HEK293 (cell line): ENCODE measurements at regions not wholly inside any gene's neighbourhood (a gene's known extent, or its start where the extent isn't known, plus 50 kb on each side); places are given as distances from the start of the nearest gene placed in this dataset.

ENCODE experiments used
- CTCF ChIA-PET: fragments of 350-600 bp; formaldehyde crosslinking; extraction: SDS; loops from one replicate; lab custom pipeline; 2021; ENCODE audit warnings: antibody characterized with exemption; lab: Yijun Ruan, JAX
- POLR2A ChIA-PET: fragments of 300-600 bp; formaldehyde crosslinking; extraction: SDS; loops from one replicate; lab custom pipeline; 2020; ENCODE audit warnings: antibody characterized with exemption, inconsistent platforms; lab: Yijun Ruan, JAX
- H3K27ac ChIP-seq: fragments of 200-500 bp; sonication (Bioruptor generic); 2 replicates; pipeline ENCODE4 v1.5.1; 2014; ENCODE audit warnings: low read depth, low read length, control low read depth, inconsistent platforms; ENCODE audit errors: extremely low read depth
- H3K36me3 ChIP-seq, 2 experiments: fragments of 200-500 bp in 1 of 2; sonication (Bioruptor generic) in 1 of 2; 1 replicate in 1 of 2; 2 replicates in 1 of 2; pipeline ENCODE4 v1.5.1; 2014 to 2017; ENCODE audit warnings: inconsistent platforms in 2 of 2, low read length in 2 of 2; ENCODE audit not compliant: control insufficient read depth in 2 of 2, insufficient read depth in 1 of 2
- H3K4me1 ChIP-seq: fragments of 200-500 bp; sonication (Bioruptor generic); 2 replicates; pipeline ENCODE4 v1.5.1; 2014; ENCODE audit warnings: mild to moderate bottlenecking, low read length, inconsistent platforms; ENCODE audit not compliant: control insufficient read depth, insufficient read depth
- H3K4me3 ChIP-seq: 2 replicates; pipeline ENCODE4 v1.5.1; 2011; ENCODE audit warnings: low read depth, mild to moderate bottlenecking, control low read depth, low read length, moderate library complexity
- H3K9me3 ChIP-seq: fragments of 200-500 bp; sonication (Bioruptor generic); 2 replicates; pipeline ENCODE4 v1.5.1; 2014; ENCODE audit warnings: low read depth, low read length, inconsistent platforms; ENCODE audit not compliant: control insufficient read depth, insufficient read depth
- GLI2 ChIP-seq: fragments of 450-650 bp; formaldehyde crosslinking; IDR thresholded peaks from 2 replicates; pipeline ENCODE4; 2017; ENCODE audit warnings: missing biosample characterization, missing genetic modification characterization, low read depth, borderline replicate concordance
- GLI4 ChIP-seq: fragments of 450-650 bp; formaldehyde crosslinking; IDR thresholded peaks from 2 replicates; pipeline ENCODE4 v1.5.1; 2016; ENCODE audit warnings: missing biosample characterization, missing genetic modification characterization
- KLF10 ChIP-seq: fragments of 450-650 bp; IDR thresholded peaks from 2 replicates; pipeline ENCODE4 v1.5.1; 2018; ENCODE audit warnings: missing biosample characterization, mild to moderate bottlenecking, missing genetic modification characterization
- PRDM1 ChIP-seq: fragments of 450-650 bp; formaldehyde crosslinking; IDR thresholded peaks from 2 replicates; pipeline ENCODE4; 2016; ENCODE audit warnings: missing biosample characterization, missing genetic modification characterization
- REPIN1 ChIP-seq: fragments of 450-650 bp; formaldehyde crosslinking; IDR thresholded peaks from 2 replicates; pipeline ENCODE4 v1.5.1; 2017; ENCODE audit warnings: missing biosample characterization, missing genetic modification characterization, low read depth
- YY1 ChIP-seq: fragments of 450-650 bp; formaldehyde crosslinking; IDR thresholded peaks from 2 replicates; pipeline ENCODE4 v1.5.1; 2018; ENCODE audit warnings: missing biosample characterization, missing genetic modification characterization
- ZBTB17 ChIP-seq: fragments of 450-650 bp; formaldehyde crosslinking; IDR thresholded peaks from 2 replicates; pipeline ENCODE4 v1.5.1; 2016; ENCODE audit warnings: missing biosample characterization, missing genetic modification characterization
- ZBTB7A ChIP-seq: fragments of 450-650 bp; formaldehyde crosslinking; IDR thresholded peaks from 2 replicates; pipeline ENCODE4 v1.5.1; 2016; ENCODE audit warnings: low read depth, missing biosample characterization, missing genetic modification characterization
- ZNF138 ChIP-seq: fragments of 450-650 bp; formaldehyde crosslinking; IDR thresholded peaks from 2 replicates; pipeline ENCODE4 v1.5.1; 2016; ENCODE audit warnings: missing biosample characterization, missing genetic modification characterization, borderline replicate concordance
- ZNF140 ChIP-seq: fragments of 450-650 bp; formaldehyde crosslinking; IDR thresholded peaks from 2 replicates; pipeline ENCODE4 v1.5.1; 2016; ENCODE audit warnings: missing biosample characterization, missing genetic modification characterization
- ZNF155 ChIP-seq: fragments of 450-650 bp; formaldehyde crosslinking; IDR thresholded peaks from 2 replicates; pipeline ENCODE4 v1.5.1; 2016; ENCODE audit warnings: missing biosample characterization, missing genetic modification characterization
- ZNF223 ChIP-seq: fragments of 450-650 bp; formaldehyde crosslinking; IDR thresholded peaks from 2 replicates; pipeline ENCODE4 v1.5.1; 2016; ENCODE audit warnings: missing biosample characterization, missing genetic modification characterization
- ZNF23 ChIP-seq: fragments of 450-650 bp; formaldehyde crosslinking; IDR thresholded peaks from 2 replicates; pipeline ENCODE4 v1.5.1; 2016; ENCODE audit warnings: missing biosample characterization, missing genetic modification characterization, borderline replicate concordance
- ZNF354C ChIP-seq: fragments of 450-650 bp; formaldehyde crosslinking; IDR thresholded peaks from 2 replicates; pipeline ENCODE4 v1.5.1; 2016; ENCODE audit warnings: missing biosample characterization, missing genetic modification characterization, low read depth, borderline replicate concordance
- ZNF37A ChIP-seq: fragments of 450-650 bp; IDR thresholded peaks from 2 replicates; pipeline ENCODE4 v1.5.1; 2018; ENCODE audit warnings: missing biosample characterization, missing genetic modification characterization
- ZNF394 ChIP-seq: fragments of 450-650 bp; formaldehyde crosslinking; IDR thresholded peaks from 2 replicates; pipeline ENCODE4 v1.5.1; 2016; ENCODE audit warnings: missing biosample characterization, missing genetic modification characterization, mild to moderate bottlenecking, moderate library complexity, borderline replicate concordance
- ZNF558 ChIP-seq: fragments of 450-650 bp; formaldehyde crosslinking; IDR thresholded peaks from 2 replicates; pipeline ENCODE4 v1.5.1; 2016; ENCODE audit warnings: missing biosample characterization, missing genetic modification characterization
- ZNF561 ChIP-seq: fragments of 450-650 bp; IDR thresholded peaks from 2 replicates; pipeline ENCODE4 v1.5.1; 2018; ENCODE audit warnings: missing biosample characterization, missing genetic modification characterization, borderline replicate concordance
- ZNF610 ChIP-seq: fragments of 450-650 bp; formaldehyde crosslinking; IDR thresholded peaks from 2 replicates; pipeline ENCODE4 v1.5.1; 2016; ENCODE audit warnings: missing biosample characterization, missing genetic modification characterization, borderline replicate concordance
- ZNF626 ChIP-seq: fragments of 450-650 bp; sonication (Bioruptor Pico); formaldehyde crosslinking; IDR thresholded peaks from 2 replicates; pipeline ENCODE4 v1.5.1; 2018; ENCODE audit warnings: missing biosample characterization, missing genetic modification characterization, inconsistent platforms
- ZNF670 ChIP-seq: fragments of 450-650 bp; formaldehyde crosslinking; IDR thresholded peaks from 2 replicates; pipeline ENCODE4 v1.5.1; 2016; ENCODE audit warnings: missing biosample characterization, missing genetic modification characterization, low read depth
- ZNF677 ChIP-seq: fragments of 450-650 bp; IDR thresholded peaks from 2 replicates; pipeline ENCODE4 v1.5.0; 2018; ENCODE audit warnings: missing biosample characterization, mild to moderate bottlenecking, missing genetic modification characterization, moderate library complexity
- ZSCAN30 ChIP-seq: fragments of 450-650 bp; IDR thresholded peaks from 2 replicates; pipeline ENCODE4 v1.5.1; 2018; ENCODE audit warnings: missing biosample characterization, mild to moderate bottlenecking, missing genetic modification characterization, moderate library complexity
- TF ChIP-seq, protein P1 (sequence below): fragments of 450-650 bp; formaldehyde crosslinking; IDR thresholded peaks from 2 replicates; pipeline ENCODE4 v1.5.1; 2016; ENCODE audit warnings: missing biosample characterization, missing genetic modification characterization
- TF ChIP-seq, protein P2 (sequence below): fragments of 450-650 bp; formaldehyde crosslinking; IDR thresholded peaks from 2 replicates; pipeline ENCODE4 v1.5.1; 2017; ENCODE audit warnings: missing biosample characterization, missing genetic modification characterization
- TF ChIP-seq, protein P3 (sequence below): fragments of 450-650 bp; IDR thresholded peaks from 2 replicates; pipeline ENCODE4 v1.5.1; 2018; ENCODE audit warnings: missing biosample characterization, missing genetic modification characterization
- TF ChIP-seq, protein P4 (sequence below): fragments of 450-650 bp; formaldehyde crosslinking; IDR thresholded peaks from 2 replicates; pipeline ENCODE4 v1.5.1; 2016; ENCODE audit warnings: missing biosample characterization, missing genetic modification characterization

DNA sequence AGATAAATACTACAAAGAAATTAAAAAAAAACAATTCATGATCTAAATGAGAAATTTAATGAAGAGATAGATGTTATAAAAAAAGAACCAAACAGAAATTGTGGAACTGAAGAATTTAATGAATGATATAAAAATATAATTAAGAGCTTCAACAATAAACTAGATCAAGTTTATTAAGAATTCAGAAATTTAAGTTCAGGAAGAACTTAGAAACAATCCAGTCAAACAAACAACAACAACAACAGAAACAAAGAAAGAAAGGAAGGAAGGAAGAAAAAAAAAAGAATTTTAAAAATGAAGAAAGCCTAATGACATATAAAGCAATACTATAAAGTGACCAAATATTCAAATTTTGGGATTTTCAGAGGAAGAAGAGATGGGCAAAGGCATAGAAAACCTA lies 157.3 kb upstream of the FOXN2 start:
- H3K36me3 ChIP-seq, result no peaks in the 10 kb centered on the region
- POLR2A ChIA-PET, result no interaction called here
- H3K4me1 ChIP-seq, result no peaks in the 10 kb centered on the region
- no peak overlapping the region for H3K27ac ChIP-seq
- TF ChIP-seq ZNF626 (no peak), ZNF677 (tag by site-specific recombination) (no peak), YY1 (tag by site-specific recombination) (no peak), ZNF558 (no peak), ZNF223 (tag by site-specific recombination) (no peak), GLI2 (tag by site-specific recombination) (no peak), ZNF140 (tag by site-specific recombination) (no peak), ZBTB7A (no peak), ZNF23 (tag by site-specific recombination) (no peak), ZNF394 (no peak), PRDM1 (tag by site-specific recombination) (no peak), ZNF138 (tag by site-specific recombination) (no peak), GLI4 (tag by site-specific recombination) (no peak), ZBTB17 (tag by site-specific recombination) (no peak), ZNF37A (tag by site-specific recombination) (no peak)
- TF ChIP-seq, protein P1, sequence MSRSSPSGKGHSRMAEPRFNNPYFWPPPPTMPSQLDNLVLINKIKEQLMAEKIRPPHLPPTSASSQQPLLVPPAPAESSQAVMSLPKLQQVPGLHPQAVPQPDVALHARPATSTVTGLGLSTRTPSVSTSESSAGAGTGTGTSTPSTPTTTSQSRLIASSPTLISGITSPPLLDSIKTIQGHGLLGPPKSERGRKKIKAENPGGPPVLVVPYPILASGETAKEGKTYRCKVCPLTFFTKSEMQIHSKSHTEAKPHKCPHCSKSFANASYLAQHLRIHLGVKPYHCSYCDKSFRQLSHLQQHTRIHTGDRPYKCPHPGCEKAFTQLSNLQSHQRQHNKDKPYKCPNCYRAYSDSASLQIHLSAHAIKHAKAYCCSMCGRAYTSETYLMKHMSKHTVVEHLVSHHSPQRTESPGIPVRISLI (tag by site-specific recombination), result no peak
- TF ChIP-seq, protein P2, sequence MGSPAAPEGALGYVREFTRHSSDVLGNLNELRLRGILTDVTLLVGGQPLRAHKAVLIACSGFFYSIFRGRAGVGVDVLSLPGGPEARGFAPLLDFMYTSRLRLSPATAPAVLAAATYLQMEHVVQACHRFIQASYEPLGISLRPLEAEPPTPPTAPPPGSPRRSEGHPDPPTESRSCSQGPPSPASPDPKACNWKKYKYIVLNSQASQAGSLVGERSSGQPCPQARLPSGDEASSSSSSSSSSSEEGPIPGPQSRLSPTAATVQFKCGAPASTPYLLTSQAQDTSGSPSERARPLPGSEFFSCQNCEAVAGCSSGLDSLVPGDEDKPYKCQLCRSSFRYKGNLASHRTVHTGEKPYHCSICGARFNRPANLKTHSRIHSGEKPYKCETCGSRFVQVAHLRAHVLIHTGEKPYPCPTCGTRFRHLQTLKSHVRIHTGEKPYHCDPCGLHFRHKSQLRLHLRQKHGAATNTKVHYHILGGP (tag by site-specific recombination), result no peak
- TF ChIP-seq, all 188 proteins: peak for 0
- CTCF ChIA-PET, result interaction anchor here (0.7 kb wide), 1 partner anchor 240 kb away, joined by 3 read pairs; no protein-coding TSS in a partner anchor
- Histone ChIP-seq H3K4me3 (no peak overlapping the region), H3K9me3 (no peaks in the 10 kb centered on the region)

DNA sequence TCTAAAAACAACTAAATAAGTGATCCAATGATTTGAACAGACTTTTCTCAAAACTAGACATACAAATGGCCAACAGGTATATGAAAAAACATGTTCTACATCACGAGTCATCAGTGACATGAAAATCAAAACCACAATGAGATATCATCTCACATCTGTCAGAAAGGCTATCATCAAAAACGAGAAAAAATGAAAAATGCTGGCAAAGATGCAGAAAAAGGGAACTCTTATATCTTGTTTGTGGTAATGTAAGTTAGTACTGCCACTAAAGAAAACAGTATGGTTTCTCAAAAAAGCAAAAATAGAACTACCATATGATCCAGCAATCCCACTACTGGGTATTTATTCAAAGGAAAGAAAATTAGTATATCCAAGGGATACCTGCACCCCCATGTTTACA lies 152.9 kb upstream of the FOXN2 start:
- Histone ChIP-seq H3K4me1 (no peaks in the 10 kb centered on the region), H3K27ac (no peak overlapping the region), H3K4me3 (no peak overlapping the region), H3K36me3 (no peaks in the 10 kb centered on the region), H3K9me3 (no peaks in the 10 kb centered on the region)
- no peak for TF ChIP-seq ZNF354C
- TF ChIP-seq ZSCAN30 (tag by site-specific recombination), result no peak
- POLR2A ChIA-PET, result no interaction called here
- CTCF ChIA-PET, result no interaction called here

DNA sequence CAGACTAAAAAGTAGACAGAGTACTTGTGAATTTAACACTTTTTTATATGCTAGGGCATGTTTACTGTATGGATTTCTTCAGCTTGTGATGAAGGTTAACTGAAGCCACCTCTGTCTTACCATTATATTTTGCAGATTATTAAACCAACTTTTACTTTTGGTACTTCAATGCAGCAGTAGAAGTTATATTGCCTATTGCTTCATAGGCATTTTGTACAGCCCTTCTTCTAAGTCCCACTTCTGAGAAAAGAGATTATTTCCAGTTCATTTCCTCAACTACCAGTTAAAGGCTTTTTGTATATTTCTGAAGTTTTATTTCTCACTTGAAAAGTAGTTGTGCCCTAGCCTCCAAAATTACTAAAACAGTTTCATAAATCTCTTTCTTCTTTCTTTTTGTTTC lies 151.7 kb upstream of the FOXN2 start:
- ChIA-PET POLR2A (no interaction called here), CTCF (no interaction called here)
- Histone ChIP-seq H3K4me1 (no peaks in the 10 kb centered on the region), H3K36me3 (no peaks in the 10 kb centered on the region), H3K9me3 (no peaks in the 10 kb centered on the region), H3K4me3 (no peak overlapping the region), H3K27ac (no peak overlapping the region)
- TF ChIP-seq ZNF670 (tag by site-specific recombination), result no peak
- TF ChIP-seq KLF10, result no peak
- no peak for TF ChIP-seq ZNF155 (tag by site-specific recombination)
- TF ChIP-seq, protein P3, sequence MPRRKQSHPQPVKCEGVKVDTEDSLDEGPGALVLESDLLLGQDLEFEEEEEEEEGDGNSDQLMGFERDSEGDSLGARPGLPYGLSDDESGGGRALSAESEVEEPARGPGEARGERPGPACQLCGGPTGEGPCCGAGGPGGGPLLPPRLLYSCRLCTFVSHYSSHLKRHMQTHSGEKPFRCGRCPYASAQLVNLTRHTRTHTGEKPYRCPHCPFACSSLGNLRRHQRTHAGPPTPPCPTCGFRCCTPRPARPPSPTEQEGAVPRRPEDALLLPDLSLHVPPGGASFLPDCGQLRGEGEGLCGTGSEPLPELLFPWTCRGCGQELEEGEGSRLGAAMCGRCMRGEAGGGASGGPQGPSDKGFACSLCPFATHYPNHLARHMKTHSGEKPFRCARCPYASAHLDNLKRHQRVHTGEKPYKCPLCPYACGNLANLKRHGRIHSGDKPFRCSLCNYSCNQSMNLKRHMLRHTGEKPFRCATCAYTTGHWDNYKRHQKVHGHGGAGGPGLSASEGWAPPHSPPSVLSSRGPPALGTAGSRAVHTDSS (tag by site-specific recombination), result no peak
- no peak for TF ChIP-seq ZNF610 (tag by site-specific recombination)
- no peak for TF ChIP-seq REPIN1 (tag by site-specific recombination)
- TF ChIP-seq, protein P4, sequence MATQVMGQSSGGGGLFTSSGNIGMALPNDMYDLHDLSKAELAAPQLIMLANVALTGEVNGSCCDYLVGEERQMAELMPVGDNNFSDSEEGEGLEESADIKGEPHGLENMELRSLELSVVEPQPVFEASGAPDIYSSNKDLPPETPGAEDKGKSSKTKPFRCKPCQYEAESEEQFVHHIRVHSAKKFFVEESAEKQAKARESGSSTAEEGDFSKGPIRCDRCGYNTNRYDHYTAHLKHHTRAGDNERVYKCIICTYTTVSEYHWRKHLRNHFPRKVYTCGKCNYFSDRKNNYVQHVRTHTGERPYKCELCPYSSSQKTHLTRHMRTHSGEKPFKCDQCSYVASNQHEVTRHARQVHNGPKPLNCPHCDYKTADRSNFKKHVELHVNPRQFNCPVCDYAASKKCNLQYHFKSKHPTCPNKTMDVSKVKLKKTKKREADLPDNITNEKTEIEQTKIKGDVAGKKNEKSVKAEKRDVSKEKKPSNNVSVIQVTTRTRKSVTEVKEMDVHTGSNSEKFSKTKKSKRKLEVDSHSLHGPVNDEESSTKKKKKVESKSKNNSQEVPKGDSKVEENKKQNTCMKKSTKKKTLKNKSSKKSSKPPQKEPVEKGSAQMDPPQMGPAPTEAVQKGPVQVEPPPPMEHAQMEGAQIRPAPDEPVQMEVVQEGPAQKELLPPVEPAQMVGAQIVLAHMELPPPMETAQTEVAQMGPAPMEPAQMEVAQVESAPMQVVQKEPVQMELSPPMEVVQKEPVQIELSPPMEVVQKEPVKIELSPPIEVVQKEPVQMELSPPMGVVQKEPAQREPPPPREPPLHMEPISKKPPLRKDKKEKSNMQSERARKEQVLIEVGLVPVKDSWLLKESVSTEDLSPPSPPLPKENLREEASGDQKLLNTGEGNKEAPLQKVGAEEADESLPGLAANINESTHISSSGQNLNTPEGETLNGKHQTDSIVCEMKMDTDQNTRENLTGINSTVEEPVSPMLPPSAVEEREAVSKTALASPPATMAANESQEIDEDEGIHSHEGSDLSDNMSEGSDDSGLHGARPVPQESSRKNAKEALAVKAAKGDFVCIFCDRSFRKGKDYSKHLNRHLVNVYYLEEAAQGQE (tag by site-specific recombination), result no peak
- TF ChIP-seq ZNF561 (tag by site-specific recombination), result no peak
